Hindlimb muscle (tissue), 1 donor: ENCODE measurements at regions not wholly inside any gene's neighbourhood (a gene's known extent, or its start where the extent isn't known, plus 50 kb on each side); places are given as distances from the start of the nearest gene placed in this dataset.
"Not testable (repeated sequence)": the region's sequence is repeated elsewhere in the genome, so short reads cannot be mapped to it uniquely, and the experiment has no call there.

ENCODE experiments used
- DNase-seq: peaks from one replicate; pipeline ENCODE4 v3.0.0-alpha.2; 2013

DNA sequence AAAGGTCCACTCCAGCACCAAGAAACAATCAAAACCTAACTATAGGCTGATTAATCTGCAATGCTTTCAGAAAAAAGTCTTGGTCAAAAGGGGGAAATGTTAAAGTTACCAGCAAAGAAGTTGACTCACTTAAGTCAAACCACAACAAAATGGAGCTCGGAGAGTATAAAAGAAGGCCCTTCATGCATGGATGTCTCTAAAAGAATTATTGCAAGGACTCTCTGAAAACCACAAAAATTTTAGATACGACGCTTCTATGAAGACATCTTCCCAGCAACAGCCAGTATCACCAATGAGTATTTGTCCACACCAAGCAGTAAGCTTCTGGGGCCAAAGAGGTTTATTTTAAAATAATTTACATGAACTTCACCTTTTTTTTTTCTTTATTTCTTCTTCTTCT is 1327.4 kb upstream of the CDH18 start:
- DNase-seq: not testable (repeated sequence)

DNA sequence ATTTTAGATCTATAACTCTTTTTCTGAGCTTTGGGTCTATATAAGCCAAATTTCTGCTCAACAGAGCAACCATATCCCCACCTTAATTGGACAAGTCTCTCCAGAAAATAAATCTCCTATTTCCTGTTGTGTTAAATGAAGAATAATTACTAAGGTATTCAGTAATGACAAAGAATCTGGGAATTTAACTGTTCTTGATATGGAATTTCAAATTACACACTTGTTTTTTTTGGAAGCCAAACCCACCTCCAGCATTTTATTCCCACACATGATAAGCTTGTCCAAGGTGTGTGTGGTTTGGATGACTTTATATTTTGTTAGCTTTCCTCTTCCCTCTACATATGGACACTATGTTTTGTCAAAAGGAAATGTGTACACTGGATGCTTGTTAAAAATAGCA is 1313.2 kb upstream of the CDH18 start:
- peak; percentile 0 for DNase-seq

DNA sequence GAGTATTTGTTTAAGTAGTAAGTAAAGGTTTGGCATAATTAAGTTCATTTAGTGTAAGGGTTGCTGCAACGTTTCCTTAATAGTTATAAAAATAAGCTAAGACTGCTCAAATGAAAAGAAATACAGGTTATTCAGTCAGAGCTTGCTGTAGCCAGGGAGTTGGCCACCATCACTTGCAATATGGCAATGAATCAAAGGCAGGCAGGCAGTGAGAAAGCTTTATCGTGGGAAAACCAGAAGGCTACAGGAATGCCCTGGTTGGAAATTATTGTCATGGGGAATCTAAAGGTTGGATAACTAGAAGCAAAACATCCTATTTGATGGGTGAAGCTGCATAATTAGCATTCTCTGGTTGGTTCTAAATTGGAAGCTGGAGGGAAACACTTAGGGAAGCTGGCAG is 1286.4 kb upstream of the CDH18 start:
- DNase-seq: not testable (repeated sequence)

DNA sequence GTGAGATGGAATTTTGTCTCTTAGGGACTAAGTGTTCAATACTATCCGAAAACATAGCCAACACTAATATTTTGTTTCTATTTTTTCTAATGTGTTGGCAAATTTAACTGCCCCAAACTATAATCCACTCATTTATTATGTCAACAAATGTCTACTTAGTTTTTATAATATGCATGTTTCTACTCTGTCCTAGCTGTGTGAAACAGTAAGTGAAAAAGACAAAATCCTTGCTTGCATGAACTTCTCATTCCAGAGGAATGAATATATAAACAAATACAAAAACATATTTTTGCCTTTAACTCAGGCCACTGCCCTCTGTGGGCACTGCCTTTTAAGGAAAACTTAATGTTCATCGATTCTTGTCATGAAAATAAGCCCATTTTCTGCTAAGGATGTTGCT is 1275.4 kb upstream of the CDH18 start:
- no peak for DNase-seq

DNA sequence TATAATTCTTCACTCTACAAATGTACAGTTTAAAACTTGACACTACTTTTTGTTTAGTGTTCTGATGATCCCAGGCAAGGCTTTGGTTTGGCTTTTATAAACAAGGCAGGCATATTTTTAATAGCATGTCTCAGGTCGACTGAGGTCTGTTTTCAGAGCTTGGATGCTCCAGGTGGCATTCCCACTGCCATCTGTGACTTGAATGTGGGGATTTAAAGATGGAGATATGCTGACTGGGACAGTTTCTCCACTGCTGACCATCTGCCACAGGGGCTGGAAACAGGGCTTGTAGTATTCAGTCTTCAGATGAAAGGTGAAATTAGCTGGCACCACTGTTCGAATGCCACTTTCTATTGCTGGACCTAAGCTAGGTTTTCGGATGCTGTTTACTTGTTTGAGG is 1266.2 kb upstream of the CDH18 start:
- no peak for DNase-seq

DNA sequence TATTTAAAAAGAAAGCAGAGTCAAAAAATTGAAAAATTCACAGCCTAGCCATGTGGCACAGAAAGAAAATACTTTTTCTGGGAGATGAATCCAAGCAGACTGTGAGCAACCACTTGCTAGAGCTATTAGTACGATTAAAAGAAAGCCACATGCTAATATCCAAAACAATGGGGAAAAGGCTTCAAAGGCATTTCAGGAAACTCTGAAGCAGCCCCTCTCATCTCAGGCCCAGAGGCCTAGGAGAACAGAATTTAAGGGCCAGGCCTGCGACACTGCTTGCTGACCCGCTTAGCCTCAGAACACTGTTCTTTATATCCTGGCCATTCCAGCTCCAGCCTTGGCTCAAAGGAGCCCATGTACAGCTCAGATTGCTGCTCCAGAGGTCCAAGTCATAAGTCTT is 1257.0 kb upstream of the CDH18 start:
- DNase-seq: no peak

DNA sequence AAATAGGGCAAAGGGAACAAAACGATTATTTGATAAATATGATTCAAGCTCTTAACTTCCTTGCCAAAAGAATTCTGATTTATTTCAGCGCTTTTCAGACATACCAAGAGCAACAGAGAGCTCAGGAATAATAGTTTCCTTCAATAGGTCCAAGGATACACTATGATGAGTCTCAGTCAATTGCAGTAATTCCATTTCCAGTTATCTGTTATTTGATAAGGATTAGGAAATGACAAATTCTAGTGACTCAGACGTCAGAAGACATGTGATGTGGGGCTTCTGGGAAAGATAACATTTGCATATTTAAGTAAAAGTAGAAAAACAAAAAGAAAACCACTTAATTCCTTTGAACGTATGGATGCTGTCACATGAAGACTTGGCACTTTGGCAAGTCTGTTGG is 1250.8 kb upstream of the CDH18 start:
- no peak for DNase-seq

DNA sequence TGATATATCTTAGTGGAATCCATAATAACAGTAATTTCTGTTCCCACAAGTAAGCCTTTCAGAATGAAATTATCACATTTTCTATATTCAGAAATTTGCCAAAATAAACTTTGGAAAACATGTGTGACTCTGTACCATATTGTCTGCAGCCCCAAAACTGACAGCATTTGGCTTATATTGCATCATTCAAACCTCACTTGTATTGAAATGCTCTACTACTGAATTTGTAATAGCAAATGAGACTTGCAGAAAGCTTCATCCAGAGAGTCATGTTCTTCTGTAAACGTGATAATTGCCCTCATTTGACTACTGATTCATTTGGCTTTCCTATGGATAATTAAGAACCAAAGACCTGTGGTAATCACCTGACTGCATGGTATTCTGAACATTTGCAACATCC is 1249.5 kb upstream of the CDH18 start:
- peak; percentile 2 for DNase-seq

DNA sequence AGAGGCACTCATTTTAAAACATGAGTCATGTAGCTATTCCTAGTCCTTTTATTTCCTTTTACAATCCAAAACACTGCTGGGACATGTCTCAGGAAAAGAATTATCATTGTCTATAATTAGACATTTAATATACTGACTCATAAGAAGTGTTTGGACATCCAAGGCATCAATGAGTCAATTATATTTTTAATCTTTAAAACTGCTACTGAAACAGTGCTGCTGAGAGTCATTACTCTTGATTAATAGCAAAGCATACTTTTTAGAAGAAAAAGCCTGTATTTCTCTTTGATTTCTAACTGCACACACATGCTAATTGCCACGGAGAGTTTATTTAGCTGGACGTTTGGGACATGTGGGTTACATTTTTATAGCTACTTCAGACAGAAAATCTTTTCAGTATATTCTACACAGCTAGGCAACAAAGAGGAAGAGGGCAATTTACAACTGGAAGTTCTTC is 1249.0 kb upstream of the CDH18 start:
- no peak for DNase-seq

DNA sequence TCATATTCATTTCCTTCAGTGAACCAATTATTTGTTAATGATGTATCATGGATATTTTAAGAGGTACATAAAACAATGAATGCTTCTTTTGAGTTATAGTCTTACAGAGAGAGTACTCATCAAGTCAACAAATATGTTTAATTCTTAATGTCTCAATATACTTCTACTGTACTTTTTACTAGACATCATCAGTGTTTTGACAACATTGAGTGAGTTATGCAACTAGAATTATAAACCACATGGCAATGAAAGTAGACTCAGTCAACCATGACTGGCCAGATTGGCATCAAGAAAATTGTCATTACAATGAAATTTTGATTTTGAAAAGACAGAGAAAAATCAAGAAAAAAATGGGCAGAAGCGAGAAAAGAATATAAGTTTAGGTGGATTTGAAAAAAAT is 1248.1 kb upstream of the CDH18 start:
- DNase-seq: no peak

DNA sequence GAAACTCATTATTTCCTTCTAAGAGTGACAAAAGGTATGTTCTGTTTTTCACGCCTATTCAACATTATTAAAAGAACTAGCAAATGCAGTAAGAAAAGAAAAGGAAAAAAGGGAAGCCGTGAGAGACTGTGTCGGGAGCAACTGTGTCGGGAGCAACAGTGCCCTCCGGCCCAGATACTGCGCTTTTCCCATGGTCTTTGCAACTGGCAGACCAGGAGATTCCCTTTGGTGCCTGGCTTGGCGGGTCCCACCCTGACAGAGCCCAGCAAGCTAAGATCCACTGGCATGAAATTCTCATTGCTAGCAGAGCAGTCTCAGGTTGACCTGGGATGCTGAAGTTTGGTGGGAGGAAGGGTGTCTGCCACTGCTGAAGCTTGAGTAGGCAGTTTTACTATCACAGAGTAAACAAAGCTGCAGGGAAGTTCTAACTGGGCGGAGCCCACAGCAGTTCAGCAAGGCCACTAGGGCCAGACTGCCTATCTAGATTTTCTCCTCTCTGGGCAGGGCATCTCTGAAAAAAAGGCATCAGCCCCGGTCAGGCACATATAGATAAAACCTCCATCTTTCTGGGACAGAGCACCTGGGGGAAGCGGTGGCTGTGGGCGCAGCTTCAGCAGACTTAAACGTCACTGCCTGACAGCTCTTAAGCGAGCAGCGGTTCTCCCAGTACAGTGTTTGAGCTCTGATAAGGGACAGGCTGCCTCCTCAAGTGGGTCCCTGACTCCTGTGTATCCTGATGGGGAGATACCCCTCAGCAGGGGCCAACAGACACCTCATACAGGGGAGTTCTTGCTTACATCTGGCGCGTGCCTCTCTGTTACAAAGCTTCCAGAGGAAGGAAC is 1237.4 kb upstream of the CDH18 start:
- DNase-seq: no peak

DNA sequence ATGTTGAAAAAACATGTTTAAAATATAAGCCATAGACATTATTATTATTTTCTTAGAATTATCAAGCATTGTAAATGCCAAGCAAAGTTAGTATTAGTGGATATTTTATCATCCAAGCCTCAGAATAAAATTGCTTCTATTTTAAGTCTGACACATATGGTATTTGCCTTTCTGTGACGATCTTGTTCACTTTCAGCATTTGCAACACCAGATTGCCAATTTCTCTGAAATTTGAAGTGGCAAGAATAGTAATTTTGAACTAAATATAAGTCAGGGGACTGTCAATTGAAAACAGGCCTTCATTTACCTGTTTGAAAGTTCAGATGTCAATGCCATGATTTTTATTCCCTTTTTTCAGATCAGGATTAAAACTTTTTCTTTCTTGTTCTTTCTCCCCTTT is 1233.6 kb upstream of the CDH18 start:
- no peak for DNase-seq

DNA sequence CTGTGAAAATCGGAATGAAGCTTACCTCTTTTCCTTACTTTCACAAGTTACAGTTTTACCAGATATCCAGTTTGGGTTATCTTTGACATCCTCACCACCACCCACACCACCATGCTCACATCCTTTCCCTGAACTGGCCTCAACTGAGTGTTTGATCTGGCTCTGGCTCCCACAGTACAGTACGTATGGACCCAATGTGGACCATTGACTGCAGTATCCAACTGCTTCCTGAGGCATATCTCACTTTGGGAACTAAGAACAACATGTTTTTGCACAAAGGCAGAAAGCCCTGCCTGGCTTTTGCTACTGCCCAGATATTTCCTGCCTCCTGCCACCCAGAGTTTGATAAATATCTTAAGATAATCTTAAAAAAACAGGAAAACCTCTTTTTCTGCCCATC is 1232.0 kb upstream of the CDH18 start:
- no peak for DNase-seq

DNA sequence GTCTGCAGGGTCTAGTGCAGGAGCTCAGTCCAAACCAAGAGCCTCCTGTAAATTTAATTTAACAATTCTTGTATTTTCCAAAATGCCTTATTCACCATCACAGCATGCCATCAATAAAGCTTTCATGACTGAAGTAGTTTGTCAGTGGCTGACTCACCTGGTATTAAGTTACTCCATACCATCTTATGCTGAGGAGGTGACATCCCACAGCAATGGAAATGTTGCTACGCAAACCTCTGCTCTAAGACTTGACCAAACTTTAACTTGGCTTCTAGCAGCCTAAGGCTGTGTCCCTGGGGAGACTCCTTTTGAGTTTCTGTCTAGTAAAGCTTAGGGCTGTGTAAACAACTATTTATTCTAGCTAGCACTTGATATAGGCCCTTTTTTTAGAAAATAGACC is 1231.3 kb upstream of the CDH18 start:
- no peak for DNase-seq

DNA sequence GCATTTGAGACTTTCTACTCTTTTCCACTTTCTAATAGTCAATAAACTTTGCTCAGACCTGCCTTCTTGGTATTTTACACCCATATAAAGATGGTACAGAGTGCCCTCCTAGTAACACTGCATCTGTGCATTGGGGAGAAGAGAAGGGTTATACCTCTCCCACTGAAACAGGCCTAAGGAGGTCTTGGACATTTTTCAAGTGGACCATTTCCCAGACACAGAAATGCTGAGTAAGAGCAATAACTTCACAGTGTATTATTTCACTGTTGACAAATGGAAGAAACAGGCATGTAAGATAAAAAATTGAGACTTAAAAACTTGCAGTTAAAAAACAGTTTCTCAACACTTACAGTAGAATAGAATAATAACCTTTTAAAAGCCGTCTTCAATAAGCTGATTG is 1224.0 kb upstream of the CDH18 start:
- peak; percentile 4 for DNase-seq

DNA sequence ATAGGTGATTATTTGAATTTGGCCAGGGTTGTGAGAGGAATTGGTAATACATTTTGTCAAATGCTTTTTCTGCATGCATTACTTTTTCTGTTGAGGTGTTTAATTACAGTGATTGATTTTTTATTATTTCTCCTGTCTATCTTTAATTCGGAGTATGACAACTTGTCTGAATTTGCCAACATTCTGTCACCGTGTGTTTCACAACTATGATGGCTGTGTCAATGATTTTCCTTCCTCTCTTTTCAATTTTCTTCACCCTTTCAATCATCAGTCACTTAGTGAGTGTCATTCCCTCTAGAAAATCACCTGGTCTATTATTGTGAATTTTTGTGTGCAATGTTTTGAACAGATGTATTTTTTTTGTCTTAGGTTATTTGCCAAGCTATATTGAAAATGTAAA is 1221.4 kb upstream of the CDH18 start:
- DNase-seq: no peak

DNA sequence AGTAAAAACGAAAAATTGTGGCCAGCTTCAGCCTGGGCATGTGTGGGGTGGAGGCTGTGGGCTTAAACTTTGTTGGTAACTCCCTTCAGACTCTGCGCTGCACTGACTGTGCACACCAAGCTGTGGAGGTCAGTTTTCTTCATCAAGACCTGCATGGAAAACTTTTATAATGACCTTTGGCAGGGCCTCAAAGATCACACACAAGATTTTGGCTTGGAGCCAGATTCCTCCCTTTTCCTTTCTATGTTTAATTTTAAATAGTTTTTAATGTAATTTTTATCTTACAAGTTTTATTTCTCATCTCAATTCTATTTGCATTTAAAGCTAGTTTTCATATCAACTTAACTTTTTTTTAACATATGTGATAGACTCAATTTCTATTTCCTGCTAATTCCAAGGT is 1211.1 kb upstream of the CDH18 start:
- DNase-seq: no peak

DNA sequence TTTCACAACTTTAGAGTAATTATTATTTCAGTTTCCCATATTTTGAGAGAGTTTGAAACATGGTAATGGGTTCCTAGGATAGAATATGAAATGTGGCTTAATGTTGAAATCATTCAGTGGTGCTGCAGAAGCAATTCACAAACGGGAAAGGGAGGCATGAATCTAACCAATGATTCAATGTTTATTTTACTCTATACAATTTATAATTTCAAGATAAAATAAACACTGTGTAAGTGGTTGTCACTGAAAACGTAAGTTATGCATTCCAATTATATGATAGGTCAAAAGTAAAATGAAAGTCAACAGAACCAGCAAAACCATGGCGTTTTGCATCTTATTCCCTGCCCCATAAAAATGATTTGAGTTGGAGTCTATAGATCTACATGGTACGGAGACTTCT is 1207.1 kb upstream of the CDH18 start:
- no peak for DNase-seq

DNA sequence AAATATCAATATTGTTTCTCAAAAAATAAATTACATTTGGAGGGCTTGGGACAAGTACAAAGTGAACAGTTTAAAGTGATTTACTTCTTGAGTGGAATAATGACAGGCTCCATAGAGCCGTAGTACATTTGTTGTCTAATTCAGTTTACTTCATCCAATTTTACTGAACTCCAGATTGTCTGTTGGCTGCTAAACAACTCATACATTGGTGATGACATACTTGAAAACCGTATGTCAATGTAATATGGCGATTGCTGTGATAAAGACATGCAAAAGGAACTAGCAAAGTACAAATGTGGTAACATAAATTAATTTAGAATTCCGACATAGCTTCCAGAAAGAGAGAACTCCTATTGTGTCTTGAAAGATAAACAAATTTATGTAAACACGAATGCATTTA is 1197.5 kb upstream of the CDH18 start:
- DNase-seq: no peak

DNA sequence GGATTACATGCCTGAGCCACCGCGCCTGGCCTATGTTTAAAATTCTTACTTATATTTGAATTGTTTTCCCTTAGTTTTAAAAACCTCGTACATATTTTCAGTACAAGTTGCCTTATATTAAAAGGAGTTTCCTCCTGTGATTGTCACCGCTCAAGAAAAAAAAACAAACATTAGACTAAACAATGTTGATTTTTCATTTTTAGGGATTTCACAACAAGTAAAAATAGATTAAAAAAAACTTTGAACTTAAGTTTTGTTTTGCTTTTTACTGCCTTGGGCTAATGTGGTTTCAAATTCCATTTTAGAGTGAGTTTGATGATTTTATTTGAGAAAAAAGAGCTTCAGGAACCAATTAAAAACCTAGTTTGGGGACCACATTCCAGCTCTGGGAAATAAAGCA is 1196.6 kb upstream of the CDH18 start:
- no peak for DNase-seq

DNA sequence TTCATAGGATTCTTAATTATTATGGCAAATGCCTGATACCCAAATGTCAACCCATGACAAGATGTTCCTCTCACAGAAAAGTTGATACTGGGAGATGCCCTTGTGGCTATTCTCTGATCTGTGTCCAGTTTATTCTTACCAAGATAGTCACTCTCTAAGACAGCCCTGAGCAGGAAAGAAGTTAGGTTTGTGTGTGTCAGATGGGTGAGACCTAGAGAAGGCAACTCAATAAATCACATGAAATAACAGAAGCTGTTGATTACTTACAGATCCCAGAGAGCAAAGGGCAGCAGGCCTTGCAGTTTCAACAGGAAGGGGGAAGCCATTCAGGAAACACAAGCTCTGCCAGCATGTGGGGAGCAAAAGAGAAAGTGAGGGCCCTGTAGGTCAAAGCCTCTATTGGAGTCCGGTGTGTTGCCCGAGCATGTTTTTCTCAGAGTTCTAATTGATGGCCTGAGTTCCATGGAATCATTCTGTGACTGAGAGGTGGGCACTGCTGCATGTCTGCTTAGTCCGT is 1193.7 kb upstream of the CDH18 start:
- DNase-seq: no peak

DNA sequence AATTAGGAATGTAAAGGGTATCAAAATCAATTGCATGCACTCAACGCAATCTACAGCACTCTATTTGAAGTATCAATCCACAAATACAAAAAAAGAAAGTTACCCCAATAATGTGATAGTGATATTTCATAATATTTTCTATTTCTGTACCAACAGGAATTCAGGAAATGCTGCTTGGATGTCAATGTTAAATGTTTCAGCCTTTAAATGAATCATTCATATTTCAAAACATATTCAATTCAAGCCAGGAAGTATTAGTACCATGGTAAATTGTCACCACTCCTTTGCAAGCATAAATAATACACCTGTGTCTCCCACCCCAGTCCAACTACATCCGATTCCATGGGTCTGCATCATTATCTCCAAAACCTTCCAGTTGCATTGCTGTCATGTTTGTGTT is 1185.5 kb upstream of the CDH18 start:
- DNase-seq: no peak

DNA sequence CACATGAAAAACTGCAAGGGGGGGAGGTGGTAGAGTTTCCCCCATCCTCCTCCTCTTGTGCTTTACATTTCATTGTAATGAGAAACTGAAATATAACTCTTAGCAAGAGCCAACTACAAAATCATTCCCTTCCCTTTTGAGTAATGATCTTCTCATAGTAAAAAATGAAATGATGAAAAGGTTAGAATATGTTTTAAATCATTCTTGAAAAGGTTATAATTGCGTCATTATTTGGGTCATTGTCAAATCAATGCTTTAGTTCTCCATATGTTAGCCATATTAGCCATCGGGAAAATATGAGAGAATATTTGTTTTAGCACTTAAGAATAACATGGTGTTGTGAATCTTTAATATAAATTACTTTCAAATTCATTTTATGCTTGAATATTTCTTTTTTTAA is 1185.0 kb upstream of the CDH18 start:
- no peak for DNase-seq

DNA sequence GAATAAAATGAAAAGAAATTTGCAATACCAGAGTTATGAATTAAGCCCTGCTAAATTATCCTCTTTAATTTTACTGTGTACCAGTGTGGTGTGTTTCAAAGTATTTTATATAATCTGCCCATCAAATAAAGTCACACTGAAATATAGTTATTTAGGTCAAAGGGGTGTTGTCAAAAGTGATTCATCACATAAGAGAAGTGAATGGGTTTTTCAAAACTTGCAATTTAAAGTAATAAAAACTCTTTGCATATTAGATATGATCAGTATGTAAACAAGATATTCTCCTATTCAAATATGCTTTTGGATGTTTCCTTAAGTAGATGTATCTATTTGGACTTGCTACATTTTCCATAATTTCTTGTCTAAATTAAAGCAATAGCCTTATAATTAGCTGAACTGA is 1183.0 kb upstream of the CDH18 start:
- DNase-seq: no peak

DNA sequence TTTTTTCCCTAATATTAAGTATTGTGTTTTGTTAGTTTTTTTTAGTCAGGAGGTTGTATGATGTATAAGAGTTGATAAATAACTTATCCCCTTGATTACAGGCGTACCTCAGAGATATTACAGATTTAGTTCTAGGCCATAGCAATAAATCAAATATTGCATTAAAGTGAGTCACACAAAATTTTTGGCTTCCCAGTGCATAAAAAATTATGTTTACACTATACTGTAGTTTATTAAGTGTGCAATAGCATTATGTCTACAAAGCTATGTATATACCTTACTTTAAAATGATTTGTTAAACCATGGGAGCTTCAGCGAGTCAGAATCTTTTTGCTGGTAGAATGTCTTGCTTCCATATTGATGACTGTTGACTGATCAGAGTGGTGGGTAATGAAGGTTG is 1180.6 kb upstream of the CDH18 start:
- DNase-seq: no peak
